PC-3 (cell line): ENCODE measurements at regions not wholly inside any gene's neighbourhood (a gene's known extent, or its start where the extent isn't known, plus 50 kb on each side); places are given as distances from the start of the nearest gene placed in this dataset.
A peak's percentile ranks its signal among the peaks of the same experiment; 100 is the strongest.

Source experiments
- ATAC-seq: fragments of 200-7000 bp; cut with Tn5 transposase; 2 replicates; pipeline ENCODE4 v1.9.1; 2020; ENCODE audit warnings: mild to moderate bottlenecking, moderate library complexity
- BruUV-seq: library from RNA; stranded (reverse); fragments of 400-500 nt; replicated peaks from 2 replicates; lab custom pipeline; 2021; lab: Mats Ljungman, UMichigan
- CTCF ChIA-PET: fragments of 300-600 bp; sonication (Branson Sonifier 250); formaldehyde crosslinking; loops from one replicate; lab custom pipeline; 2022; ENCODE audit warnings: antibody characterized with exemption; lab: Charles Lee
- POLR2A ChIA-PET: fragments of 300-600 bp; sonication (Branson Sonifier 250); formaldehyde crosslinking; loops from one replicate; lab custom pipeline; 2022; ENCODE audit warnings: antibody characterized with exemption; ENCODE audit not compliant: unreplicated experiment; lab: Charles Lee
- DNase-seq: peaks from one replicate; pipeline ENCODE4 v3.0.0-alpha.2; 2015
- H2AFZ ChIP-seq: fragments of 300-600 bp; sonication (generic); 2 replicates; pipeline ENCODE4 v1.6.0; 2016; ENCODE audit warnings: antibody characterized with exemption, low read length
- H3F3A ChIP-seq: fragments of 300-600 bp; sonication (generic); one replicate; pipeline ENCODE4 v1.6.0; 2017; ENCODE audit warnings: antibody characterized with exemption, low read length, control low read depth, mild to moderate bottlenecking; ENCODE audit not compliant: unreplicated experiment
- H3K27ac ChIP-seq: fragments of 300-600 bp; sonication (generic); 2 replicates; pipeline ENCODE4 v1.5.1; 2016; ENCODE audit warnings: mild to moderate bottlenecking, low read length
- H3K27me3 ChIP-seq: fragments of 300-600 bp; sonication (generic); 2 replicates; pipeline ENCODE4 v1.6.1; 2016; ENCODE audit warnings: low read length, mixed read lengths
- H3K36me3 ChIP-seq: fragments of 300-600 bp; sonication (generic); 2 replicates; pipeline ENCODE4 v1.6.1; 2016; ENCODE audit warnings: low read depth, mixed run types, low read length, mixed read lengths
- H3K4me1 ChIP-seq: fragments of 300-600 bp; sonication (generic); 2 replicates; pipeline ENCODE4 v1.5.1; 2016; ENCODE audit warnings: low read length; ENCODE audit not compliant: insufficient read depth
- H3K4me2 ChIP-seq: fragments of 300-600 bp; sonication (generic); 2 replicates; pipeline ENCODE4 v1.6.0; 2016; ENCODE audit warnings: low read length
- H3K4me3 ChIP-seq: fragments of 300-600 bp; sonication (generic); 2 replicates; pipeline ENCODE4 v1.5.1; 2016; ENCODE audit warnings: mild to moderate bottlenecking, low read length, mixed read lengths
- H3K79me2 ChIP-seq: fragments of 300-600 bp; sonication (generic); 2 replicates; pipeline ENCODE4 v1.6.1; 2017; ENCODE audit warnings: low read length, mixed read lengths
- H3K9ac ChIP-seq: fragments of 300-600 bp; sonication (generic); 2 replicates; pipeline ENCODE4 v1.6.0; 2016; ENCODE audit warnings: mild to moderate bottlenecking, low read length
- H3K9me2 ChIP-seq: fragments of 300-600 bp; sonication (generic); replicated peaks from 2 replicates; pipeline ENCODE4 v1.6.1; 2016; ENCODE audit warnings: mixed run types, low read length, mixed read lengths
- H3K9me3 ChIP-seq: fragments of 300-600 bp; sonication (generic); 2 replicates; pipeline ENCODE4 v1.6.1; 2016; ENCODE audit warnings: low read length, mixed read lengths
- H4K20me1 ChIP-seq: fragments of 300-600 bp; sonication (generic); 2 replicates; pipeline ENCODE4 v1.6.1; 2016; ENCODE audit warnings: low read length, mixed read lengths
- CTCF ChIP-seq: fragments of 300-600 bp; sonication (generic); conservative IDR thresholded peaks from 2 replicates; pipeline ENCODE4 v1.5.1; 2017; ENCODE audit warnings: antibody characterized with exemption, low read depth, mild to moderate bottlenecking, low read length
- EZH2 ChIP-seq: fragments of 300-600 bp; sonication (generic); IDR thresholded peaks from one replicate; pipeline ENCODE4 v1.6.1; 2017; ENCODE audit warnings: antibody characterized with exemption, mild to moderate bottlenecking, low read length; ENCODE audit not compliant: unreplicated experiment
- EZH2phosphoT487 ChIP-seq: fragments of 300-600 bp; sonication (generic); IDR thresholded peaks from 2 replicates; pipeline ENCODE4 v1.6.1; 2018; ENCODE audit warnings: mild to moderate bottlenecking, antibody characterized with exemption, low read length, borderline replicate concordance
- intact Hi-C: fragments of 100-400 bp; cut with micrococcal nuclease; formaldehyde crosslinking; loops from 2 replicates; pipeline ENCODE4 v1.9.0; 2023

DNA sequence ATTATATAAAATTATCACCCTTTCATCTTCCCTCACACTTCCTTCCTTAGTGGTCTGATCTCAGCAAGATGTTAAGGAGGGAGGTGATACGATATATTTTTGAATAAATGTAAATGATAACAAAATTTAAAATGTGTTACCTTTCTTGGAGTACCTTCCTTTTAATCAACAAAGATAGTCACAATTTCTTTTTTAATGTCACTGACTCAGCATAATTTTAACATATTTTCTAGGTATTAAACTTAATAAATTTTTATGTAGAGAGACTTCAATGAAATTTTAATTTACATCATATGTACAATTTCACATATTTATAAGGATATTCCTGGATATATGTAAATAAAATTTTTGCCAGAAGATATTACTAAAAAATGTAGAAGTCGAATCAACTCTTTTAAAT, 125.0 kb upstream of the FBN2 start:
- Histone ChIP-seq H3K79me2 (no peaks in the 10 kb centered on the region), H3K9ac (no peak overlapping the region), H3K9me2 (no peaks in the 10 kb centered on the region), H2AFZ (no peak overlapping the region), H3K4me2 (no peak overlapping the region), H3K9me3 (no peaks in the 10 kb centered on the region), H3K4me3 (no peak overlapping the region), H3K36me3 (no peaks in the 10 kb centered on the region), H4K20me1 (no peaks in the 10 kb centered on the region), H3K4me1 (no peaks in the 10 kb centered on the region), H3F3A (no peaks in the 10 kb centered on the region), H3K27me3 (no peaks in the 10 kb centered on the region), H3K27ac (no peak overlapping the region)
- DNase-seq (no peak), ATAC-seq (no peak)
- intact Hi-C loops: no loop called here
- ChIA-PET CTCF (no interaction called here), POLR2A (no interaction called here)
- no peak for TF ChIP-seq EZH2phosphoT487
- TF ChIP-seq EZH2: no peak
- TF ChIP-seq CTCF: no peak
- BruUV-seq: no TSS peak

GRCh38 chr5:128665747-128666355, 127.8 kb upstream of the FBN2 start:
- Histone ChIP-seq H3K36me3 (no peaks in the 10 kb centered on the region), H3K4me1 (peaks cover 4% of the 10 kb centered on the region; the same call in 1 of the 2 replicates), H3K27me3 (no peaks in the 10 kb centered on the region), H3K9ac (no peak overlapping the region), H3K79me2 (no peaks in the 10 kb centered on the region), H4K20me1 (no peaks in the 10 kb centered on the region), H3K9me3 (no peaks in the 10 kb centered on the region), H3K9me2 (no peaks in the 10 kb centered on the region), H3K4me3 (no peak overlapping the region), H3K27ac (no peak overlapping the region), H2AFZ (no peak overlapping the region), H3K4me2 (no peak overlapping the region), H3F3A (no peaks in the 10 kb centered on the region)
- ChIA-PET POLR2A (no interaction called here), CTCF (interaction anchor here (0.5 kb wide), 1 partner anchor 125 kb away, joined by 4 read pairs; no protein-coding TSS in a partner anchor)
- TF ChIP-seq CTCF (no peak), EZH2 (no peak), EZH2phosphoT487 (no peak)
- no TSS peak for BruUV-seq
- ATAC-seq: no peak
- intact Hi-C loops: no loop called here
- no peak for DNase-seq

GRCh38 chr5:128667152-128667551, 129.1 kb upstream of the FBN2 start:
- no peaks in the 10 kb centered on the region for H3K9me2 ChIP-seq
- no TSS peak for BruUV-seq
- H3F3A ChIP-seq: no peaks in the 10 kb centered on the region
- peaks cover 4% of the 10 kb centered on the region; the same call in 1 of the 2 replicates for H3K4me1 ChIP-seq
- no peaks in the 10 kb centered on the region for H4K20me1 ChIP-seq
- no peaks in the 10 kb centered on the region for H3K27me3 ChIP-seq
- intact Hi-C loops: loop anchor here (1.0 kb wide), 1 partner anchor 177 kb away; no protein-coding TSS in a partner anchor
- H3K9ac ChIP-seq: no peak overlapping the region
- DNase-seq: peak; percentile 25
- ChIA-PET CTCF (no interaction called here), POLR2A (no interaction called here)
- H2AFZ ChIP-seq: no peak overlapping the region
- H3K4me2 ChIP-seq: no peak overlapping the region
- H3K79me2 ChIP-seq: no peaks in the 10 kb centered on the region
- no peaks in the 10 kb centered on the region for H3K9me3 ChIP-seq
- H3K27ac ChIP-seq: no peak overlapping the region
- TF ChIP-seq CTCF (peak; percentile 50; the same call in 1 of the 2 replicates), EZH2phosphoT487 (no peak), EZH2 (no peak)
- peak; percentile 52 for ATAC-seq
- H3K36me3 ChIP-seq: no peaks in the 10 kb centered on the region
- no peak overlapping the region for H3K4me3 ChIP-seq
